Type B pancreatic cell (in vitro differentiated cells): ENCODE measurements at regions not wholly inside any gene's neighbourhood (a gene's known extent, or its start where the extent isn't known, plus 50 kb on each side); places are given as distances from the start of the nearest gene placed in this dataset.

Source experiments
- DNase-seq: peaks from one replicate; pipeline ENCODE4 v3.0.0; 2021; ENCODE audit warnings: mixed read lengths; ENCODE audit not compliant: unreplicated experiment; ENCODE audit errors: extremely low spot score
- H3K27ac Mint-ChIP-seq: 2 replicates; pipeline ENCODE4 v1.8.0; 2021; ENCODE audit warnings: mild to moderate bottlenecking, mixed read lengths
- H3K27me3 Mint-ChIP-seq: 2 replicates; pipeline ENCODE4 v1.8.0; 2021; ENCODE audit warnings: mixed read lengths
- H3K36me3 Mint-ChIP-seq: 2 replicates; pipeline ENCODE4 v1.8.0; 2021; ENCODE audit warnings: mixed read lengths
- H3K4me1 Mint-ChIP-seq: one replicate; pipeline ENCODE4 v1.8.0; 2021; ENCODE audit warnings: mixed read lengths; ENCODE audit not compliant: unreplicated experiment
- H3K4me3 Mint-ChIP-seq: 2 replicates; pipeline ENCODE4 v1.8.0; 2021; ENCODE audit warnings: mild to moderate bottlenecking, mixed read lengths
- H3K9me3 Mint-ChIP-seq: 2 replicates; pipeline ENCODE4 v1.8.0; 2021; ENCODE audit warnings: mixed read lengths
- TF ChIP-seq, protein P1 (sequence below): fragments of 200-600 bp; sonication (generic); conservative IDR thresholded peaks from 2 replicates; pipeline ENCODE4 v1.5.0; 2021; ENCODE audit warnings: antibody characterized with exemption, mild to moderate bottlenecking

DNA sequence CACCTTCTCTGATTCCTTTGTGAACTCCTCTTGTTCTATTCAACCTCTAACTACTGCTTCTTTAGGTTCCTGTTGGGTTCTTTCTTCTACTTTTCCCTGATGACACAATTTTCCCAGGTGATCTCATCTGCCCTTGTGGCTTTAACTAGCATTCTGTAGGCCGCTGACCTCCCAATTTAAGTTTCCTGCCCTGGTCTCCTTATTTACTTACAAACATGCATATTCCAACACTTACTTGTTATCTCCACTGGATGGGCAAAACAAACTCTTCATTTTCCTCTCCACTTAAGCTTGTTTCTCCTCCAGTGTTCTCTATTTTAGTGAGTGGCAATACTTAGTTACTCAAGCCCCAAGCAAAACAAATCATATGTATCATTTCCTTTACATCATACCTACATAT, 734.5 kb downstream of the METTL15 start:
- no peaks in the 10 kb centered on the region for H3K9me3 Mint-ChIP-seq
- no peak overlapping the region for H3K4me3 Mint-ChIP-seq
- no peaks in the 10 kb centered on the region for H3K27me3 Mint-ChIP-seq
- no peak overlapping the region for H3K27ac Mint-ChIP-seq
- H3K36me3 Mint-ChIP-seq = no peaks in the 10 kb centered on the region
- no peaks in the 10 kb centered on the region for H3K4me1 Mint-ChIP-seq
- TF ChIP-seq, protein P1, sequence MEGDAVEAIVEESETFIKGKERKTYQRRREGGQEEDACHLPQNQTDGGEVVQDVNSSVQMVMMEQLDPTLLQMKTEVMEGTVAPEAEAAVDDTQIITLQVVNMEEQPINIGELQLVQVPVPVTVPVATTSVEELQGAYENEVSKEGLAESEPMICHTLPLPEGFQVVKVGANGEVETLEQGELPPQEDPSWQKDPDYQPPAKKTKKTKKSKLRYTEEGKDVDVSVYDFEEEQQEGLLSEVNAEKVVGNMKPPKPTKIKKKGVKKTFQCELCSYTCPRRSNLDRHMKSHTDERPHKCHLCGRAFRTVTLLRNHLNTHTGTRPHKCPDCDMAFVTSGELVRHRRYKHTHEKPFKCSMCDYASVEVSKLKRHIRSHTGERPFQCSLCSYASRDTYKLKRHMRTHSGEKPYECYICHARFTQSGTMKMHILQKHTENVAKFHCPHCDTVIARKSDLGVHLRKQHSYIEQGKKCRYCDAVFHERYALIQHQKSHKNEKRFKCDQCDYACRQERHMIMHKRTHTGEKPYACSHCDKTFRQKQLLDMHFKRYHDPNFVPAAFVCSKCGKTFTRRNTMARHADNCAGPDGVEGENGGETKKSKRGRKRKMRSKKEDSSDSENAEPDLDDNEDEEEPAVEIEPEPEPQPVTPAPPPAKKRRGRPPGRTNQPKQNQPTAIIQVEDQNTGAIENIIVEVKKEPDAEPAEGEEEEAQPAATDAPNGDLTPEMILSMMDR = no peak
- no peak for DNase-seq

DNA sequence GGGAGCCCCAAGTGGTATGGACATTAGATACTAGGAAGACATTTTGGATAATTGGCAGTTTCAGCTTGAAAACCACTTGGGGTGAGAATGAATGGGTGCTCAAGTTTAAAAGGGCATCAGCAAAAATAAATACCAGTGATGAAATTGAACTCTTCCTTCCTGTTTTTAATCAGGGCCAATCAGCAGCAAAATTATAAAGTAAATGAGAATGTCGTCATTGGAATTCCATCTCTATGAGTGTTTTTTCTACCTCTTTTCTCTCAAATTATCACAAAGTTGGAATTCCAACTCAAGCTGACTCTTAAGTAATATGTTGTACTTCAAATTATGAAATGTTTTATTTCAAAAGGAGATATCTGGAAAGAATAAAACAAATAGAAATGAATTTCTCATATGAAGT, 730.6 kb downstream of the METTL15 start:
- no peaks in the 10 kb centered on the region for H3K36me3 Mint-ChIP-seq
- TF ChIP-seq, protein P1 = no peak
- H3K27me3 Mint-ChIP-seq = no peaks in the 10 kb centered on the region
- no peak overlapping the region for H3K4me3 Mint-ChIP-seq
- H3K4me1 Mint-ChIP-seq = peaks cover 9% of the 10 kb centered on the region
- H3K27ac Mint-ChIP-seq = no peak overlapping the region
- no peaks in the 10 kb centered on the region for H3K9me3 Mint-ChIP-seq
- DNase-seq = no peak

DNA sequence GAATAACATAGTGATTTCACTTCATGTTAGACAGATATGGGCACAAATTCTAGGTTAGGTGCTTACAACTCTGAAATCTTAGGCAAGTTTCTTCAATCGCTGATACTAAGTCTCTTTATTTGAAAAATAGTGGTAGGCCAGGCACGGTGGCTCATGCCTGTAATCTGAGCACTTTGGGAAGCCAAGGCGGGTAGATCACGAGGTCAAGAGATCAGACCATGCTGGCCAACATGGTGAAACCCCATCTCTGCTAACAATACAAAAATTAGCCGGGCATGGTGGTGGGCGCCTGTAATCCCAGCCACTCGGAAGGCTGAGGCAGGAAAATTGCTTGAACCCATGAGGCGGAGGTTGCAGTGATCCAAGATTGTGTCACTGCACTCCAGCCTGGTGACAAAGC, 729.4 kb downstream of the METTL15 start:
- DNase-seq = no peak
- Mint-ChIP-seq H3K9me3 (no peaks in the 10 kb centered on the region), H3K27ac (no peak overlapping the region), H3K4me1 (peaks cover 9% of the 10 kb centered on the region), H3K27me3 (no peaks in the 10 kb centered on the region), H3K4me3 (no peak overlapping the region), H3K36me3 (no peaks in the 10 kb centered on the region)
- TF ChIP-seq, protein P1 = no peak

DNA sequence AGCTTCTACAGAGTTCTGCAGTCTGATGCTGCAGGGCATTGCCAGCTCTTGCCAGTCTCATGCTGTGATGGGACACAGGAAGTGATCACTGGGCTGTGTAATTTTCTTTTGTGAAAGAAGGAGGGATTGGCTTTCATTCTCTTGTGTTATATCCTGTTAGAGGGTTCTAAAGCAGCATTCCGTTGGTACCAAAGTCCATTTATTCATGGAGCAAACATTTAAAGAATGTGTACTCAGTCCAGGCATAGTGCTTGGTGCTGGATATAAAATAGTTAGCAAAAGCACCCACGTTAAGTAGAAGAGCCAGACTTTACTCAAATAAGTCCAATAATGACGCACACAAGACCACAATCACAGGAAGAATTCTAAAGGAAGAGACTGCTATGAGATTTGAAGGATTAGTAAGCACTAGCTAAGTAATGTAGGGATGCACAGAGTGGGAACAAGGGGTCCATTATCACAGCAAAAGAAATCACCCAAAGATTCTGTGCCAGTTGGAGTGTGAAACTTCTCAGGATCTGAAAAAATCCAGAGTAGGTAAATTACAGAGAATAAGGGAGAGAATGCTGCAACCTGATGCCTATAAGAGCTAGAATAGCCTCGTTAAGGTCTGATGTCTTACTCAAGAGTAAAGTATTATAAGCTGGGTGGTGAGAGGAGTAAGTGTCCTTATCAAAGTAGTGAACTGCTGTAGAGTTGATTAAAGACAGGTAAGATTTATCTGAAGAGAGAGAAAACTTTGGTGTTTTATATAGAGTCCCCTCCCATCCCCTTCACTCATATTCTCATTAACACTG, 728.3 kb downstream of the METTL15 start:
- Mint-ChIP-seq H3K4me3 (no peak overlapping the region), H3K9me3 (no peaks in the 10 kb centered on the region), H3K36me3 (no peaks in the 10 kb centered on the region), H3K4me1 (peaks cover 9% of the 10 kb centered on the region), H3K27me3 (no peaks in the 10 kb centered on the region), H3K27ac (no peak overlapping the region)
- TF ChIP-seq, protein P1 = no peak
- no peak for DNase-seq

DNA sequence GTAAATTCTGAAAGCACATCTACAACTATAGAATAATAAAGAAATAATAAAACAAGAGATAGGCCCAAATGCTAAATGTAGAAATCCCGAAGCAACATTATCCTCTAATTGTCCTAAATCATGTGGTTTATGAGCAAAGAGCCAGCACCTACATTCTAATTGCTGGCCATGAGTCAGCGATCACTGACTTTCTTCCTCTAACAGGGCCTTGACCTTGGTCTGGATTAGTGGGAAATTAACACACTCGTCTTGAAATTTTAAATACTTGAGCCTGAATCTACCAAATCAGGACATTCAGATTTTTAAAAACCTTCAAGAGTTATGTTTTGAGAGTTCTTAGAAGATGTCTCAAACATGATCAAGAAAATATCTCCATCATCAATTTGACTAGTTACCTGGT, 727.6 kb downstream of the METTL15 start:
- Mint-ChIP-seq H3K4me3 (no peak overlapping the region), H3K27ac (no peak overlapping the region), H3K27me3 (no peaks in the 10 kb centered on the region), H3K9me3 (no peaks in the 10 kb centered on the region), H3K4me1 (peaks cover 9% of the 10 kb centered on the region), H3K36me3 (no peaks in the 10 kb centered on the region)
- TF ChIP-seq, protein P1 = no peak
- no peak for DNase-seq
